ENCODE measurements at regions not wholly inside any gene's neighbourhood (a gene's known extent, or its start where the extent isn't known, plus 50 kb on each side); places are given as distances from the start of the nearest gene placed in this dataset.

DNA sequence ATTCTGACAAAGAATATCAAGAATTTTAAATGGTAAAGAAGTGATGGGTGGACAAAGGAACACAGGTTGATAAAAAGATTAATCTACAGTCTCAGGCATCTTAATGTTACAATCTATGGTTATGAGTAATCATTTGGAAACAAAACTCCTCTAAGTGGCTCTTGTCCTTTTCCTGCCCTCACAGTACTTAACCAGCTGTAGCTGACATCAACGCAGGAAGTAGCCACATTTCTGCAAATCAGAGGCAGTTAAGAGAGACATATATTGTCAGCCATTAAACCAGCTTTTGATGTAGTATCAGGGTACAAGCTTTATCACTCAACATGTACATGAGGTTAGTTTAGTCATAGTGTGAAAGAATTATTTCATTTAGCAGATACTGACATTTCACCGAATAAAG lies 244.6 kb downstream of the NR4A2 start:
- intact Hi-C loops (cut with micrococcal nuclease), result no loop called here
- no peak for ATAC-seq
- no peaks in the 10 kb centered on the region for H3K79me2 ChIP-seq (ENCODE audit: control insufficient read depth, insufficient read depth, low read length)
- CTCF ChIA-PET (ENCODE audit: low intra/inter-chr PET ratio), result no interaction called here
- POLR2A ChIA-PET, result interaction anchor here (0.7 kb wide), 1 partner anchor 54 kb away, joined by 3 read pairs; no protein-coding TSS in a partner anchor
- no peaks in the 10 kb centered on the region for H4K20me1 ChIP-seq (replicated peaks; ENCODE audit: control insufficient read depth, insufficient read depth, low read length)
- in situ Hi-C loops (cut with MboI), result no loop called here
- WGBS (ENCODE audit: insufficient coverage, low coverage, missing lambda C conversion rate), result 5% methylated on average over 2 of the region's 2 CpGs
- no peaks in the 10 kb centered on the region for H3K9me1 ChIP-seq (ENCODE audit: control insufficient read depth, insufficient read depth, low read length)
- no peak overlapping the region for H3K4me3 ChIP-seq
- no peak for FAIRE-seq
- no peak overlapping the region for H3K9ac ChIP-seq (ENCODE audit: insufficient read depth in 1 of 2, low read depth in 2 of 2, low read length in 2 of 2)
- no peak overlapping the region for H2AFZ ChIP-seq (ENCODE audit: low read depth, low read length)
- no peak overlapping the region for H3K27ac ChIP-seq (ENCODE audit: extremely low read depth, low read depth, low read length)
- TF ChIP-seq KAT7 (CRISPR knock-in tag; IDR thresholded peaks at IDR 0.05; ENCODE audit: borderline replicate concordance) (no peak), MAFK (IDR thresholded peaks at IDR 0.05; ENCODE audit: low read length) (no peak), CEBPB (tag; IDR thresholded peaks at IDR 0.05) (no peak), TEAD2 (tag; IDR thresholded peaks at IDR 0.05) (no peak), BCL6 (CRISPR knock-in tag; IDR thresholded peaks at IDR 0.05) (no peak), SAFB (IDR thresholded peaks at IDR 0.05; ENCODE audit: borderline replicate concordance, low read depth, low read length) (no peak), SLC30A9 (CRISPR knock-in tag; IDR thresholded peaks at IDR 0.05) (no peak), DPF2 (IDR thresholded peaks at IDR 0.05) (no peak), ARID1B (IDR thresholded peaks at IDR 0.05) (no peak), ZNF778 (CRISPR knock-in tag; IDR thresholded peaks at IDR 0.05) (no peak)
- TF ChIP-seq, protein P1, sequence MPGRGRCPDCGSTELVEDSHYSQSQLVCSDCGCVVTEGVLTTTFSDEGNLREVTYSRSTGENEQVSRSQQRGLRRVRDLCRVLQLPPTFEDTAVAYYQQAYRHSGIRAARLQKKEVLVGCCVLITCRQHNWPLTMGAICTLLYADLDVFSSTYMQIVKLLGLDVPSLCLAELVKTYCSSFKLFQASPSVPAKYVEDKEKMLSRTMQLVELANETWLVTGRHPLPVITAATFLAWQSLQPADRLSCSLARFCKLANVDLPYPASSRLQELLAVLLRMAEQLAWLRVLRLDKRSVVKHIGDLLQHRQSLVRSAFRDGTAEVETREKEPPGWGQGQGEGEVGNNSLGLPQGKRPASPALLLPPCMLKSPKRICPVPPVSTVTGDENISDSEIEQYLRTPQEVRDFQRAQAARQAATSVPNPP (IDR thresholded peaks at IDR 0.05; ENCODE audit: borderline replicate concordance, insufficient read depth, insufficient read length), result no peak
- TF ChIP-seq, protein P2, sequence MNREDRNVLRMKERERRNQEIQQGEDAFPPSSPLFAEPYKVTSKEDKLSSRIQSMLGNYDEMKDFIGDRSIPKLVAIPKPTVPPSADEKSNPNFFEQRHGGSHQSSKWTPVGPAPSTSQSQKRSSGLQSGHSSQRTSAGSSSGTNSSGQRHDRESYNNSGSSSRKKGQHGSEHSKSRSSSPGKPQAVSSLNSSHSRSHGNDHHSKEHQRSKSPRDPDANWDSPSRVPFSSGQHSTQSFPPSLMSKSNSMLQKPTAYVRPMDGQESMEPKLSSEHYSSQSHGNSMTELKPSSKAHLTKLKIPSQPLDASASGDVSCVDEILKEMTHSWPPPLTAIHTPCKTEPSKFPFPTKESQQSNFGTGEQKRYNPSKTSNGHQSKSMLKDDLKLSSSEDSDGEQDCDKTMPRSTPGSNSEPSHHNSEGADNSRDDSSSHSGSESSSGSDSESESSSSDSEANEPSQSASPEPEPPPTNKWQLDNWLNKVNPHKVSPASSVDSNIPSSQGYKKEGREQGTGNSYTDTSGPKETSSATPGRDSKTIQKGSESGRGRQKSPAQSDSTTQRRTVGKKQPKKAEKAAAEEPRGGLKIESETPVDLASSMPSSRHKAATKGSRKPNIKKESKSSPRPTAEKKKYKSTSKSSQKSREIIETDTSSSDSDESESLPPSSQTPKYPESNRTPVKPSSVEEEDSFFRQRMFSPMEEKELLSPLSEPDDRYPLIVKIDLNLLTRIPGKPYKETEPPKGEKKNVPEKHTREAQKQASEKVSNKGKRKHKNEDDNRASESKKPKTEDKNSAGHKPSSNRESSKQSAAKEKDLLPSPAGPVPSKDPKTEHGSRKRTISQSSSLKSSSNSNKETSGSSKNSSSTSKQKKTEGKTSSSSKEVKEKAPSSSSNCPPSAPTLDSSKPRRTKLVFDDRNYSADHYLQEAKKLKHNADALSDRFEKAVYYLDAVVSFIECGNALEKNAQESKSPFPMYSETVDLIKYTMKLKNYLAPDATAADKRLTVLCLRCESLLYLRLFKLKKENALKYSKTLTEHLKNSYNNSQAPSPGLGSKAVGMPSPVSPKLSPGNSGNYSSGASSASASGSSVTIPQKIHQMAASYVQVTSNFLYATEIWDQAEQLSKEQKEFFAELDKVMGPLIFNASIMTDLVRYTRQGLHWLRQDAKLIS (CRISPR knock-in tag; IDR thresholded peaks at IDR 0.05), result no peak
- TF ChIP-seq, protein P3, sequence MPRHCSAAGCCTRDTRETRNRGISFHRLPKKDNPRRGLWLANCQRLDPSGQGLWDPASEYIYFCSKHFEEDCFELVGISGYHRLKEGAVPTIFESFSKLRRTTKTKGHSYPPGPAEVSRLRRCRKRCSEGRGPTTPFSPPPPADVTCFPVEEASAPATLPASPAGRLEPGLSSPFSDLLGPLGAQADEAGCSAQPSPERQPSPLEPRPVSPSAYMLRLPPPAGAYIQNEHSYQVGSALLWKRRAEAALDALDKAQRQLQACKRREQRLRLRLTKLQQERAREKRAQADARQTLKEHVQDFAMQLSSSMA (CRISPR knock-in tag; IDR thresholded peaks at IDR 0.05), result no peak
- no peaks in the 10 kb centered on the region for H3K36me3 ChIP-seq (ENCODE audit: control insufficient read depth, insufficient read depth, low read length)
- no TSS peak for BruUV-seq (replicated peaks)
- no peaks in the 10 kb centered on the region; a peak in 1 of 5 replicates for H3K4me1 ChIP-seq (replicated peaks in 1 of 2; ENCODE audit: control insufficient read depth in 2 of 2, insufficient read depth in 2 of 2, low read length in 2 of 2)
- no peak overlapping the region for H3K4me2 ChIP-seq (ENCODE audit: insufficient read depth, low read length)
- no peaks in the 10 kb centered on the region for H3K9me3 ChIP-seq (replicated peaks; ENCODE audit: control insufficient read depth, insufficient read depth, low read depth, low read length)
- no peaks in the 10 kb centered on the region for H3K27me3 ChIP-seq (ENCODE audit: control insufficient read depth in 2 of 2, insufficient read depth in 2 of 2, low read length in 2 of 2)
- no peak for DNase-seq (ENCODE audit: extremely low read depth in 1 of 4, low spot score in 3 of 4)

All from K562 (cell line).